Retinal pigment epithelial cell (primary cell): ENCODE measurements at regions not wholly inside any gene's neighbourhood (a gene's known extent, or its start where the extent isn't known, plus 50 kb on each side); places are given as distances from the start of the nearest gene placed in this dataset.

ENCODE experiments used
- DNase-seq: peaks from one replicate; pipeline ENCODE4 v3.0.0-alpha.2; 2010; ENCODE audit warnings: low read depth
- H3K4me3 ChIP-seq: 2 replicates; pipeline ENCODE4 v1.5.1; 2011; ENCODE audit warnings: mild to moderate bottlenecking, low read length, control low read depth, moderate library complexity
- CTCF ChIP-seq: conservative IDR thresholded peaks from 2 replicates; pipeline ENCODE4 v1.5.1; 2011; ENCODE audit warnings: low read depth, low read length, control low read depth, inconsistent platforms

- H3K4me3 ChIP-seq = no peak overlapping the region
- peak; percentile 3 for DNase-seq
- no peak for TF ChIP-seq CTCF
Observed at GRCh38 chr7:68038621-68039314, 1042.1 kb downstream of the TYW1 start.

GRCh38 chr7:68041554-68041953 lies 1044.9 kb downstream of the TYW1 start:
- no peak overlapping the region for H3K4me3 ChIP-seq
- no peak for DNase-seq
- TF ChIP-seq CTCF = no peak

DNA sequence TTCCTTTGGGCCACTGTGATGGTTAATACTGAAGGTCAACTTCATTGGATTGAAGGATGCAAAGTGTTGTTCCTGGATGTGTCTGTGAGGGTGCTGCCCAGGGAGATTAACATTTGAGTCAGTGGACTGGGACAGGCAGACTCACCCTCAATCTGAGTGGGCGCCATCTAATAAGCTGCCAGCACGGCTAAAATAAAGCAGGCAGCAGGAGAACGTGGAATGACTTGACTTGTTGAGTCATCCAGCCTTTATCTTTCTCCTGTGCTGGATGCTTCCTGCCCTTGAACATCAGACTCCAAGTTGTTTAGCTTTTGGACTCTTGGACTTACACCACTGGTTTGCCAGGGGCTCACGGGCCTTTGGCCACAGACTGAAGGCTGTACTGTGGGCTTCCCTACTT lies 1046.9 kb downstream of the TYW1 start:
- H3K4me3 ChIP-seq = no peak overlapping the region
- no peak for TF ChIP-seq CTCF
- no peak for DNase-seq

GRCh38 chr7:68050627-68051026 lies 1054.0 kb downstream of the TYW1 start:
- no peak for TF ChIP-seq CTCF
- H3K4me3 ChIP-seq = no peak overlapping the region
- no peak for DNase-seq

- H3K4me3 ChIP-seq = no peak overlapping the region
- DNase-seq = no peak
- TF ChIP-seq CTCF = no peak
Observed at GRCh38 chr7:68058014-68058413, 1061.4 kb downstream of the TYW1 start.

GRCh38 chr7:68063171-68063570 lies 1066.5 kb downstream of the TYW1 start:
- DNase-seq = no peak
- no peak overlapping the region for H3K4me3 ChIP-seq
- TF ChIP-seq CTCF = peak; percentile 56

DNA sequence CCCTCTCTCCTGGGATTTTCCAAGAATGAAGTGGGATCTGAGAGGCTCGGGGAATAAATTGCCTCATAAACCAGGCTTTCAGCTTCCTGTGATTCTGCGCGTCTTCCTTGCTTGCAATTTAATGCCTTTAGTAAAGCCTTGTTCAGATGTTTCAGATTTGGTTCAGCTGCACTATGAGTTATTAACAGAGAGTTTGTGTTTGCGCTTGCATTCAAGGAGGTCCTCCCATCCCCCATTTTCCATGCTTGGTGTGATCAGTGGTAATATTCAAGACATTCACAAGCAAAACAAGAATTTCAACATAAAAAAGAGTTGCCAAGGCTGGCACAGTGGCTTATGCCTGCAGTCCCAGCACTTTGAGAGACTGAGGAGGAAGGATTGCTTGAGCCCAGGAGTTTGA lies 1068.9 kb downstream of the TYW1 start:
- DNase-seq = no peak
- no peak overlapping the region for H3K4me3 ChIP-seq
- no peak for TF ChIP-seq CTCF
